HCT116 (cell line): ENCODE measurements at regions not wholly inside any gene's neighbourhood (a gene's known extent, or its start where the extent isn't known, plus 50 kb on each side); places are given as distances from the start of the nearest gene placed in this dataset.

Source experiments
- ATAC-seq: fragments of 200-7000 bp; cut with Tn5 transposase; 2 replicates; pipeline ENCODE4 v1.9.1; 2020; ENCODE audit warnings: mild to moderate bottlenecking, moderate library complexity
- BruUV-seq: library from RNA; stranded (reverse); fragments of 400-500 nt; replicated peaks from 2 replicates; lab custom pipeline; 2021; lab: Mats Ljungman, UMichigan
- CTCF ChIA-PET: fragments of 300-600 bp; sonication (Branson Sonifier 250); formaldehyde crosslinking; loops from one replicate; lab custom pipeline; 2021; ENCODE audit warnings: antibody characterized with exemption; lab: Charles Lee
- POLR2A ChIA-PET: fragments of 300-600, 350-600 bp; sonication (Branson Sonifier 250); formaldehyde crosslinking; loops from one replicate; lab custom pipeline; 2021; ENCODE audit warnings: antibody characterized with exemption; lab: Charles Lee
- RAD21 ChIA-PET, 2 experiments: fragments of 300-600 bp; sonication (Branson Sonifier 250); formaldehyde crosslinking; loops; one replicate each; lab custom pipeline; 2023; ENCODE audit warnings: low total read pairs in 2 of 2; ENCODE audit not compliant: uncharacterized antibody in 2 of 2, unreplicated experiment in 2 of 2, low non-redundant PET in 1 of 2; lab: Charles Lee
- DNase-seq: peaks from one replicate; pipeline ENCODE4 v3.0.0-alpha.2; 2010; ENCODE audit warnings: low read depth, low spot score
- H2AFZ ChIP-seq: fragments of 200-600 bp; shearing (Covaris generic), sonication (generic); 2 replicates; pipeline ENCODE4 v1.6.1; 2017; ENCODE audit warnings: low read depth, mixed run types, mixed read lengths, antibody characterized with exemption, low read length; ENCODE audit not compliant: poor library complexity, severe bottlenecking
- H3K27ac ChIP-seq: 2 replicates; pipeline ENCODE4 v1.5.1; 2012; ENCODE audit warnings: low read depth, low read length
- H3K27me3 ChIP-seq: fragments of 200-600 bp; sonication (generic); 2 replicates; pipeline ENCODE4 v1.6.1; 2016; ENCODE audit warnings: mixed run types, low read length, mixed read lengths; ENCODE audit not compliant: insufficient read depth
- H3K36me3 ChIP-seq, 2 experiments: fragments of 200-500 bp in 1 of 2; fragments of 200-600 bp in 1 of 2; sonication (Bioruptor generic) in 1 of 2; sonication (generic) in 1 of 2; 2 replicates each; pipeline versions ENCODE4 v1.5.1 to v1.6.1; 2014 to 2016; ENCODE audit warnings: low read length in 2 of 2, inconsistent platforms in 1 of 2, mixed read lengths in 1 of 2, mixed run types in 1 of 2; ENCODE audit not compliant: insufficient read depth in 2 of 2, control insufficient read depth in 1 of 2
- H3K4me1 ChIP-seq, 2 experiments: fragments of 200-600 bp in 1 of 2; sonication (generic) in 1 of 2; 2 replicates each; pipeline versions ENCODE4 v1.5.1 to v1.6.1; 2012 to 2017; ENCODE audit warnings: low read length in 2 of 2, inconsistent platforms in 1 of 2, mild to moderate bottlenecking in 1 of 2, mixed read lengths in 1 of 2, mixed run types in 1 of 2, moderate library complexity in 1 of 2; ENCODE audit not compliant: insufficient read depth in 2 of 2, control insufficient read depth in 1 of 2
- H3K4me2 ChIP-seq: fragments of 200-600 bp; sonication (generic); 2 replicates; pipeline ENCODE4 v1.6.1; 2017; ENCODE audit warnings: mixed run types, low read length, mixed read lengths
- H3K4me3 ChIP-seq, 2 experiments: fragments of 200-600 bp in 1 of 2; sonication (generic) in 1 of 2; replicated peaks in 1 of 2; 2 replicates each; pipeline ENCODE4 v1.5.1; 2011 to 2016; ENCODE audit warnings: low read length in 2 of 2, control low read depth in 1 of 2, low read depth in 1 of 2, mild to moderate bottlenecking in 1 of 2, mixed read lengths in 1 of 2, mixed run types in 1 of 2
- H3K79me2 ChIP-seq: fragments of 200-600 bp; sonication (generic); 2 replicates; pipeline ENCODE4 v1.6.1; 2017; ENCODE audit warnings: mild to moderate bottlenecking, mixed run types, low read length, moderate library complexity, mixed read lengths; ENCODE audit not compliant: insufficient read depth
- H3K9ac ChIP-seq: fragments of 200-600 bp; sonication (generic); 2 replicates; pipeline ENCODE4 v1.6.1; 2016; ENCODE audit warnings: low read length, mixed read lengths
- H3K9me2 ChIP-seq: fragments of 200-600 bp; sonication (generic), shearing (Covaris generic); 2 replicates; pipeline ENCODE4 v1.6.1; 2017; ENCODE audit warnings: mixed run types, mild to moderate bottlenecking, moderate library complexity; ENCODE audit not compliant: insufficient read depth
- H3K9me3 ChIP-seq, 2 experiments: fragments of 200-500 bp in 1 of 2; fragments of 200-600 bp in 1 of 2; sonication (Bioruptor generic) in 1 of 2; sonication (generic) in 1 of 2; 2 replicates each; pipeline ENCODE4 v1.6.1; 2014 to 2017; ENCODE audit warnings: low read length in 2 of 2, mixed read lengths in 2 of 2, inconsistent platforms in 1 of 2, low read depth in 1 of 2, mild to moderate bottlenecking in 1 of 2, mixed run types in 1 of 2, moderate library complexity in 1 of 2; ENCODE audit not compliant: control insufficient read depth in 1 of 2, insufficient read depth in 1 of 2
- H4K20me1 ChIP-seq: fragments of 200-600 bp; sonication (generic), shearing (Covaris generic); 2 replicates; pipeline ENCODE4 v1.6.1; 2017; ENCODE audit warnings: mixed run types, mild to moderate bottlenecking, moderate library complexity; ENCODE audit not compliant: insufficient read depth
- CBX3 ChIP-seq: IDR thresholded peaks from 2 replicates; pipeline ENCODE4 v1.6.1; 2012; ENCODE audit warnings: low read depth
- CTCF ChIP-seq, 3 experiments: fragments of 200-600 bp in 1 of 3; sonication (generic) in 1 of 3; IDR thresholded peaks in 2 of 3; conservative IDR thresholded peaks in 1 of 3; 2 replicates each; pipeline ENCODE4 v1.5.1; 2012 to 2017; ENCODE audit warnings: low read depth in 2 of 3, low read length in 2 of 3, antibody characterized with exemption in 1 of 3, borderline replicate concordance in 1 of 3, control low read depth in 1 of 3, mild to moderate bottlenecking in 1 of 3, mixed read lengths in 1 of 3, mixed run types in 1 of 3, moderate library complexity in 1 of 3; ENCODE audit not compliant: insufficient read depth in 1 of 3
- EGR1 ChIP-seq: IDR thresholded peaks from 2 replicates; pipeline ENCODE4 v1.6.1; 2012; ENCODE audit warnings: low read depth
- EZH2 ChIP-seq: fragments of 200-600 bp; sonication (generic); IDR thresholded peaks from 2 replicates; pipeline ENCODE4 v1.6.1; 2017; ENCODE audit warnings: antibody characterized with exemption, mixed run types
- EZH2phosphoT487 ChIP-seq: fragments of 200-600 bp; IDR thresholded peaks from 2 replicates; pipeline ENCODE4 v1.6.1; 2018; ENCODE audit warnings: antibody characterized with exemption, borderline replicate concordance
- FOSL1 ChIP-seq: IDR thresholded peaks from 2 replicates; pipeline ENCODE4 v1.6.1; 2012; ENCODE audit warnings: low read depth
- JUND ChIP-seq: IDR thresholded peaks from 2 replicates; pipeline ENCODE4 v1.6.1; 2012
- MAX ChIP-seq: IDR thresholded peaks from 2 replicates; pipeline ENCODE4 v1.6.1; 2012
- POLR2A ChIP-seq: IDR thresholded peaks from 2 replicates; pipeline ENCODE4 v1.7.0; 2011; ENCODE audit warnings: borderline replicate concordance; ENCODE audit not compliant: insufficient read depth, insufficient read length; ENCODE audit errors: extremely low read depth
- POLR2AphosphoS5 ChIP-seq: IDR thresholded peaks from 2 replicates; pipeline ENCODE4 v1.6.1; 2011; ENCODE audit warnings: mild to moderate bottlenecking, low read depth, low read length, moderate library complexity
- RAD21 ChIP-seq: IDR thresholded peaks from 2 replicates; pipeline ENCODE4 v1.6.1; 2012; ENCODE audit warnings: low read depth, mild to moderate bottlenecking
- TCF7L2 ChIP-seq: IDR thresholded peaks from 2 replicates; pipeline ENCODE4 v1.7.0; 2011; ENCODE audit warnings: borderline replicate concordance, inconsistent platforms; ENCODE audit not compliant: insufficient read depth, insufficient read length; ENCODE audit errors: extremely low read depth
- ZBTB33 ChIP-seq: IDR thresholded peaks from 2 replicates; pipeline ENCODE4 v1.6.1; 2011; ENCODE audit warnings: mild to moderate bottlenecking, low read length, moderate library complexity; ENCODE audit not compliant: insufficient replicate concordance; ENCODE audit errors: extremely low read depth
- ZNF274 ChIP-seq: fragments of 200-500 bp; sonication (Bioruptor generic); IDR thresholded peaks from 2 replicates; pipeline ENCODE4 v1.6.1; 2014; ENCODE audit warnings: mild to moderate bottlenecking, low read depth, low read length, inconsistent platforms
- intact Hi-C: fragments of 100-400 bp; cut with micrococcal nuclease; formaldehyde crosslinking; loops from 2 replicates; pipeline ENCODE4 v1.10.0; 2022

GRCh38 chr2:35428548-35428947, 927.0 kb upstream of the CRIM1 start:
- no peak overlapping the region for H3K4me2 ChIP-seq
- H3K9me2 ChIP-seq = no peaks in the 10 kb centered on the region
- ATAC-seq = no peak
- H3K27ac ChIP-seq = no peak overlapping the region
- no peaks in the 10 kb centered on the region for H3K36me3 ChIP-seq
- H3K4me3 ChIP-seq = no peak overlapping the region
- intact Hi-C loops = no loop called here
- H3K9me3 ChIP-seq = no peaks in the 10 kb centered on the region
- no peaks in the 10 kb centered on the region for H3K27me3 ChIP-seq
- no peaks in the 10 kb centered on the region for H3K4me1 ChIP-seq
- POLR2A ChIA-PET = no interaction called here
- H4K20me1 ChIP-seq = no peaks in the 10 kb centered on the region
- no peak overlapping the region for H3K9ac ChIP-seq
- H2AFZ ChIP-seq = no peak overlapping the region
- no peak for DNase-seq
- H3K79me2 ChIP-seq = no peaks in the 10 kb centered on the region
- RAD21 ChIA-PET = no interaction called here
- CTCF ChIA-PET = interaction anchor here (0.6 to 1.9 kb wide), 2 partner anchors 18 to 1754 kb away, joined by 3 to 5 read pairs; no protein-coding TSS in a partner anchor
- no TSS peak for BruUV-seq
- TF ChIP-seq JUND (no peak), CTCF (IDR thresholded peaks at IDR 0.05 in 2 of 3, conservative IDR thresholded peaks at IDR 0.05 in 1 of 3; ENCODE audit: borderline replicate concordance in 1 of 3, insufficient read depth in 1 of 3, low read depth in 2 of 3, low read length in 2 of 3) (peak in 2 of 3 experiments; percentile 41 to 51; a peak in 4 of 6 replicates), RAD21 (peak; percentile 19; the same call in 1 of the 2 replicates)

- BruUV-seq = no TSS peak
- POLR2A ChIA-PET = no interaction called here
- intact Hi-C loops = no loop called here
- Histone ChIP-seq H3K9me2 (no peaks in the 10 kb centered on the region), H3K27me3 (no peaks in the 10 kb centered on the region), H3K27ac (no peak overlapping the region), H3K9me3 (no peaks in the 10 kb centered on the region), H4K20me1 (no peaks in the 10 kb centered on the region), H3K4me1 (no peaks in the 10 kb centered on the region), H2AFZ (no peak overlapping the region), H3K4me3 (no peak overlapping the region), H3K36me3 (no peaks in the 10 kb centered on the region), H3K4me2 (no peak overlapping the region), H3K9ac (no peak overlapping the region), H3K79me2 (no peaks in the 10 kb centered on the region)
- ATAC-seq (no peak), DNase-seq (no peak)
- RAD21 ChIA-PET = no interaction called here
- CTCF ChIA-PET = no interaction called here
- TF ChIP-seq CBX3 (no peak), JUND (no peak), RAD21 (no peak), EGR1 (no peak), FOSL1 (no peak), POLR2AphosphoS5 (no peak), CTCF (IDR thresholded peaks at IDR 0.05 in 2 of 3, conservative IDR thresholded peaks at IDR 0.05 in 1 of 3; ENCODE audit: borderline replicate concordance in 1 of 3, insufficient read depth in 1 of 3, low read depth in 2 of 3, low read length in 2 of 3) (no peak), TCF7L2 (no peak), EZH2phosphoT487 (no peak), ZNF274 (no peak), ZBTB33 (no peak), POLR2A (no peak), EZH2 (no peak), MAX (no peak)
Observed at GRCh38 chr2:35421485-35421884, 934.1 kb upstream of the CRIM1 start.
